Kidney (tissue), 13 donors: ENCODE measurements at regions not wholly inside any gene's neighbourhood (a gene's known extent, or its start where the extent isn't known, plus 50 kb on each side); places are given as distances from the start of the nearest gene placed in this dataset.

Source experiments
- DNase-seq, 5 donors: peaks; one replicate each; pipeline ENCODE4 v3.0.0-alpha.2; 2013 to 2020
- FAIRE-seq: peaks from 2 replicates; lab custom pipeline; 2012; peaks lifted over from hg19 to GRCh38; lab: Jason Lieb, UNC
- H3K27ac ChIP-seq, 2 donors: one replicate each; pipeline ENCODE4 v1.7.0; 2013; ENCODE audit warnings: low read depth in 2 of 2, low read length in 2 of 2, inconsistent platforms in 1 of 2
- H3K27me3 ChIP-seq: one replicate; pipeline ENCODE4 v1.7.1; 2013; ENCODE audit warnings: low read length, inconsistent platforms; ENCODE audit not compliant: control insufficient read depth, insufficient read depth
- H3K36me3 ChIP-seq, 3 donors: one replicate each; pipeline versions ENCODE4 v1.7.0 to v1.7.1; 2013; ENCODE audit warnings: low read length in 3 of 3, control low read depth in 1 of 3, inconsistent platforms in 1 of 3; ENCODE audit not compliant: insufficient read depth in 3 of 3, control insufficient read depth in 2 of 3
- H3K4me1 ChIP-seq, 3 donors: one replicate each; pipeline versions ENCODE4 v1.7.0 to v1.7.1; 2013; ENCODE audit warnings: low read length in 3 of 3, inconsistent platforms in 1 of 3, low read depth in 1 of 3; ENCODE audit not compliant: control insufficient read depth in 2 of 3, insufficient read depth in 2 of 3
- H3K4me3 ChIP-seq, 3 donors: one replicate each; pipeline versions ENCODE4 v1.7.0 to v1.8.1; 2013; ENCODE audit warnings: low read length in 3 of 3, control low read depth in 1 of 3, inconsistent platforms in 1 of 3
- H3K9ac ChIP-seq, 3 donors: one replicate each; pipeline versions ENCODE4 v1.7.0 to v1.7.1; 2013; ENCODE audit warnings: low read length in 3 of 3, control low read depth in 1 of 3, inconsistent platforms in 1 of 3
- H3K9me3 ChIP-seq, 3 donors: one replicate each; pipeline versions ENCODE4 v1.7.0 to v1.7.1; 2013; ENCODE audit warnings: low read length in 3 of 3, control low read depth in 1 of 3, inconsistent platforms in 1 of 3; ENCODE audit not compliant: control insufficient read depth in 2 of 3, insufficient read depth in 1 of 3
- CTCF ChIP-seq: IDR thresholded peaks from 3 replicates; pipeline ENCODE4 v1.5.1; 2012; ENCODE audit warnings: mild to moderate bottlenecking, moderate library complexity, borderline replicate concordance; ENCODE audit not compliant: insufficient read depth; ENCODE audit errors: extremely low read depth
- intact Hi-C: fragments of 100-400 bp; cut with DNase I; formaldehyde crosslinking; loops from one replicate; pipeline ENCODE4 v1.11.1; 2022
- donor health status: control.
- donor health status: control.
- donor health status: control.
- donor health status: control.
- donor health status: control.
- donor health status: DM: yes; HTN: yes; CAD: no.
- donor health status: Normal renal cell carcinoma (clear cell type).

DNA sequence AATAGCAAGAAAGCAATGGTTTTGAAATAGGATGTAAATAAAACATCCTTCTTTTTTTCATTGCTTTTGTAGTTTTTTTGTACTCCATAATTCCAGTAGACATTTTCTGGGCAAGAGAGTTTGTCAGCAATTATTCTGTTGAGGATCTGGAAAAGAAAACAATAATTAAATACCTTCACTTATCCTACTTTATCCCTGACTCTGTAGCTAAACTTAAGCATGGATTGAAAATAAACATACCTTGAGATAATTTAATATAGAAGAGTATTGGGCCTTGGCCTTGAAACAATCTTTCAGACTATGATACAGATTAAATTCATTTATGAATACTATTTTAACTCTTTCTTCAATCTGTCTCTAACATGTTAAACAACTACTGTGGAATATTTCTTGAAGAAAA, 321.2 kb downstream of the CHRM3 start:
- intact Hi-C loops, result no loop called here
- no peaks in the 10 kb centered on the region for H3K9me3 ChIP-seq
- no peak for TF ChIP-seq CTCF

GRCh38 chr1:239708622-239709021, 322.3 kb downstream of the CHRM3 start:
- intact Hi-C loops, result no loop called here
- FAIRE-seq, result no peak
- DNase-seq, result no peak

More for the DNA sequence above, 321.2 kb downstream of the CHRM3 start:
- FAIRE-seq, result no peak
- Histone ChIP-seq H3K36me3 (no peaks in the 10 kb centered on the region), H3K27ac (no peak overlapping the region), H3K4me3 (no peak overlapping the region), H3K27me3 (no peaks in the 10 kb centered on the region), H3K9ac (no peak overlapping the region), H3K4me1 (no peaks in the 10 kb centered on the region)
- DNase-seq, result peak in 2 of 5 donors; percentile 17 to 67

GRCh38 chr1:239711768-239712167, 325.4 kb downstream of the CHRM3 start:
- no peak for FAIRE-seq
- H3K4me1 ChIP-seq, result no peaks in the 10 kb centered on the region
- H3K9ac ChIP-seq, result no peak overlapping the region
- intact Hi-C loops, result no loop called here
- no peaks in the 10 kb centered on the region for H3K9me3 ChIP-seq
- no peaks in the 10 kb centered on the region for H3K27me3 ChIP-seq
- H3K27ac ChIP-seq, result no peak overlapping the region
- no peak overlapping the region for H3K4me3 ChIP-seq
- TF ChIP-seq CTCF, result no peak
- no peak for DNase-seq
- no peaks in the 10 kb centered on the region for H3K36me3 ChIP-seq

More at GRCh38 chr1:239708622-239709021, 322.3 kb downstream of the CHRM3 start:
- Histone ChIP-seq H3K9me3 (no peaks in the 10 kb centered on the region), H3K27me3 (no peaks in the 10 kb centered on the region), H3K4me1 (no peaks in the 10 kb centered on the region), H3K27ac (no peak overlapping the region), H3K36me3 (no peaks in the 10 kb centered on the region), H3K4me3 (no peak overlapping the region), H3K9ac (no peak overlapping the region)
- TF ChIP-seq CTCF, result no peak
